PC-9 (cell line): ENCODE measurements at regions not wholly inside any gene's neighbourhood (a gene's known extent, or its start where the extent isn't known, plus 50 kb on each side); places are given as distances from the start of the nearest gene placed in this dataset.

Source experiments
- CTCF ChIP-seq: fragments of 200-600 bp; sonication (generic); conservative IDR thresholded peaks from 2 replicates; pipeline ENCODE4 v1.6.1; 2017; ENCODE audit warnings: mixed run types, antibody characterized with exemption, mild to moderate bottlenecking, moderate library complexity
- EZH2 ChIP-seq: fragments of 200-600 bp; sonication (generic); IDR thresholded peaks from 2 replicates; pipeline ENCODE4 v1.8.0; 2017; ENCODE audit warnings: antibody characterized with exemption, low read depth

GRCh38 chr16:79380995-79381602 lies 219.4 kb downstream of the MAF start:
- TF ChIP-seq CTCF: no peak
- no peak for TF ChIP-seq EZH2
